Activated naive CD4-positive, alpha-beta T cell treated with anti-CD3 and anti-CD28 coated beads, Interleukin-2, amount 50 U/mL, for 24 hours (primary cell): ENCODE measurements at regions not wholly inside any gene's neighbourhood (a gene's known extent, or its start where the extent isn't known, plus 50 kb on each side); places are given as distances from the start of the nearest gene placed in this dataset.

Experiments
- H3K27ac Mint-ChIP-seq: one replicate; pipeline ENCODE4 v1.8.0; 2021; ENCODE audit warnings: mild to moderate bottlenecking, mixed read lengths
- H3K27me3 Mint-ChIP-seq: one replicate; pipeline ENCODE4 v1.8.0; 2021; ENCODE audit warnings: mixed read lengths
- H3K36me3 Mint-ChIP-seq: one replicate; pipeline ENCODE4 v1.8.0; 2021; ENCODE audit warnings: mixed read lengths
- H3K4me1 Mint-ChIP-seq: one replicate; pipeline ENCODE4 v1.8.0; 2021; ENCODE audit warnings: mixed read lengths
- H3K4me3 Mint-ChIP-seq: one replicate; pipeline ENCODE4 v1.8.0; 2021; ENCODE audit warnings: mild to moderate bottlenecking, mixed read lengths
- H3K9me3 Mint-ChIP-seq: one replicate; pipeline ENCODE4 v1.8.0; 2021; ENCODE audit warnings: mixed read lengths

GRCh38 chr16:85537795-85538401 is 75.2 kb upstream of the GSE1 start:
- Mint-ChIP-seq H3K4me3 (no peak overlapping the region), H3K4me1 (no peaks in the 10 kb centered on the region), H3K27ac (no peak overlapping the region), H3K36me3 (no peaks in the 10 kb centered on the region), H3K27me3 (no peaks in the 10 kb centered on the region), H3K9me3 (no peaks in the 10 kb centered on the region)

GRCh38 chr16:85539084-85539483 is 74.0 kb upstream of the GSE1 start:
- H3K27me3 Mint-ChIP-seq = no peaks in the 10 kb centered on the region
- no peak overlapping the region for H3K27ac Mint-ChIP-seq
- no peaks in the 10 kb centered on the region for H3K4me1 Mint-ChIP-seq
- H3K4me3 Mint-ChIP-seq = no peak overlapping the region
- no peaks in the 10 kb centered on the region for H3K36me3 Mint-ChIP-seq
- H3K9me3 Mint-ChIP-seq = no peaks in the 10 kb centered on the region

- no peak overlapping the region for H3K27ac Mint-ChIP-seq
- no peaks in the 10 kb centered on the region for H3K27me3 Mint-ChIP-seq
- H3K36me3 Mint-ChIP-seq = no peaks in the 10 kb centered on the region
- H3K4me1 Mint-ChIP-seq = no peaks in the 10 kb centered on the region
- H3K4me3 Mint-ChIP-seq = no peak overlapping the region
- no peaks in the 10 kb centered on the region for H3K9me3 Mint-ChIP-seq
Measured at GRCh38 chr16:85539629-85540291, 73.4 kb upstream of the GSE1 start.

- Mint-ChIP-seq H3K4me3 (no peak overlapping the region), H3K9me3 (no peaks in the 10 kb centered on the region), H3K36me3 (no peaks in the 10 kb centered on the region), H3K4me1 (no peaks in the 10 kb centered on the region), H3K27me3 (no peaks in the 10 kb centered on the region), H3K27ac (no peak overlapping the region)
Measured at GRCh38 chr16:85541181-85541580, 71.9 kb upstream of the GSE1 start.

- Mint-ChIP-seq H3K36me3 (no peaks in the 10 kb centered on the region), H3K27ac (no peak overlapping the region), H3K4me1 (no peaks in the 10 kb centered on the region), H3K27me3 (no peaks in the 10 kb centered on the region), H3K4me3 (no peak overlapping the region), H3K9me3 (no peaks in the 10 kb centered on the region)
Measured at GRCh38 chr16:85541619-85541979, 71.5 kb upstream of the GSE1 start.

GRCh38 chr16:85541980-85542900 is 70.9 kb upstream of the GSE1 start:
- H3K4me1 Mint-ChIP-seq = no peaks in the 10 kb centered on the region
- no peak overlapping the region for H3K4me3 Mint-ChIP-seq
- H3K36me3 Mint-ChIP-seq = no peaks in the 10 kb centered on the region
- H3K27me3 Mint-ChIP-seq = no peaks in the 10 kb centered on the region
- H3K9me3 Mint-ChIP-seq = no peaks in the 10 kb centered on the region
- no peak overlapping the region for H3K27ac Mint-ChIP-seq

GRCh38 chr16:85543536-85543935 is 69.6 kb upstream of the GSE1 start:
- Mint-ChIP-seq H3K4me3 (no peak overlapping the region), H3K27ac (no peak overlapping the region), H3K4me1 (no peaks in the 10 kb centered on the region), H3K27me3 (no peaks in the 10 kb centered on the region), H3K36me3 (no peaks in the 10 kb centered on the region), H3K9me3 (no peaks in the 10 kb centered on the region)

GRCh38 chr16:85544016-85544415 is 69.1 kb upstream of the GSE1 start:
- no peaks in the 10 kb centered on the region for H3K27me3 Mint-ChIP-seq
- no peaks in the 10 kb centered on the region for H3K4me1 Mint-ChIP-seq
- H3K36me3 Mint-ChIP-seq = no peaks in the 10 kb centered on the region
- no peaks in the 10 kb centered on the region for H3K9me3 Mint-ChIP-seq
- no peak overlapping the region for H3K27ac Mint-ChIP-seq
- no peak overlapping the region for H3K4me3 Mint-ChIP-seq

GRCh38 chr16:85544668-85545067 is 68.5 kb upstream of the GSE1 start:
- H3K4me1 Mint-ChIP-seq = no peaks in the 10 kb centered on the region
- no peaks in the 10 kb centered on the region for H3K36me3 Mint-ChIP-seq

GRCh38 chr16:85545227-85545818 is 67.8 kb upstream of the GSE1 start:
- Mint-ChIP-seq H3K27me3 (no peaks in the 10 kb centered on the region), H3K36me3 (no peaks in the 10 kb centered on the region), H3K4me3 (no peak overlapping the region), H3K9me3 (no peaks in the 10 kb centered on the region), H3K27ac (no peak overlapping the region), H3K4me1 (no peaks in the 10 kb centered on the region)

More at GRCh38 chr16:85544668-85545067, 68.5 kb upstream of the GSE1 start:
- no peak overlapping the region for H3K4me3 Mint-ChIP-seq
- H3K27me3 Mint-ChIP-seq = no peaks in the 10 kb centered on the region
- H3K27ac Mint-ChIP-seq = no peak overlapping the region
- H3K9me3 Mint-ChIP-seq = no peaks in the 10 kb centered on the region

GRCh38 chr16:85546585-85547447 is 66.3 kb upstream of the GSE1 start:
- Mint-ChIP-seq H3K4me3 (no peak overlapping the region), H3K36me3 (no peaks in the 10 kb centered on the region), H3K4me1 (peaks cover 4% of the 10 kb centered on the region), H3K27ac (no peak overlapping the region), H3K9me3 (no peaks in the 10 kb centered on the region), H3K27me3 (no peaks in the 10 kb centered on the region)

- Mint-ChIP-seq H3K27ac (no peak overlapping the region), H3K36me3 (no peaks in the 10 kb centered on the region), H3K4me1 (peaks cover 12% of the 10 kb centered on the region), H3K4me3 (no peak overlapping the region), H3K27me3 (no peaks in the 10 kb centered on the region), H3K9me3 (no peaks in the 10 kb centered on the region)
Measured at GRCh38 chr16:85548375-85548774, 64.7 kb upstream of the GSE1 start.

GRCh38 chr16:85549766-85550421 is 63.2 kb upstream of the GSE1 start:
- Mint-ChIP-seq H3K4me3 (no peak overlapping the region), H3K27ac (peak overlapping the region; percentile 30), H3K27me3 (no peaks in the 10 kb centered on the region), H3K9me3 (no peaks in the 10 kb centered on the region), H3K4me1 (peaks cover 20% of the 10 kb centered on the region), H3K36me3 (no peaks in the 10 kb centered on the region)

- H3K4me3 Mint-ChIP-seq = no peak overlapping the region
- no peak overlapping the region for H3K27ac Mint-ChIP-seq
- H3K9me3 Mint-ChIP-seq = no peaks in the 10 kb centered on the region
- H3K27me3 Mint-ChIP-seq = no peaks in the 10 kb centered on the region
- no peaks in the 10 kb centered on the region for H3K36me3 Mint-ChIP-seq
- H3K4me1 Mint-ChIP-seq = peaks cover 20% of the 10 kb centered on the region
Measured at GRCh38 chr16:85550422-85550864, 62.7 kb upstream of the GSE1 start.
